ENCODE measurements at regions not wholly inside any gene's neighbourhood (a gene's known extent, or its start where the extent isn't known, plus 50 kb on each side); places are given as distances from the start of the nearest gene placed in this dataset.
A peak's percentile ranks its signal among the peaks of the same experiment; 100 is the strongest.

DNA sequence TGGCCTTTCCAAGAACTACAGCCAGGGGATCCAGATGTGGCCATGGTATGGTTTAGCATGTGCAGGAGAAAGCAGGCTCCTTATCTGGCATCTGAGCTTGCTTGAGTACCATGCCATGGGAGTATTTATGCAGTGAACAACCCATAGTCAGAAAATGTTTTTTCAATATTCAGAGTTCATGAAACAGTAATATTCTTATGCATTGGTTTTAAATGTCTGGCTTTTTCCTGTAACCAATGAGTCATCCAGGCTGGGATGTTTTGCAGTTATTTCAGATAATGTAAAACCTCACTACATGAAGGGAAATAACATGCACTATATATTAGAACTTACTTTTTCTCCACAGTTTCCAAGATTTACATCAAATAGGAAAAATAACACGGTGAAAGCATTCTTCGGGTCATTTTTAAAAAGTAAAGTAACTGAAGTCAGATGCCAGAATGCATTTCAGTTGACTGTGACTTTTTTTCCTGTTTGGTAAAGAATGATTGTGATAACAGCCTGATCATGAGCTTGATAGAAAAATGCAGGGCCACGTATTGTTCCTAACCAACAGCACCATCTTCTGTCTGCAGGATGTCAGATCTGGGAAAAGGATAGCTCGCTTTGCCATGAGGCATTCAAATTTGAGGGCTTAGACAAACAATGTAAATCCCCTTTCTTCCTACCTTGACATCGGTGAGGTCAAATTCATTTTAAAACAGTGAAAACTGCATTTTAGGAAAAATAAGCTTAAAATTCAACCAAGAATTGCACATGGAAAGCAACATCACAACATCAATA, 152.8 kb downstream of the DSC3 start:
- no peak for ATAC-seq
- intact Hi-C loops (cut with DNase I): no loop called here
- DNase-seq: no peak

DNA sequence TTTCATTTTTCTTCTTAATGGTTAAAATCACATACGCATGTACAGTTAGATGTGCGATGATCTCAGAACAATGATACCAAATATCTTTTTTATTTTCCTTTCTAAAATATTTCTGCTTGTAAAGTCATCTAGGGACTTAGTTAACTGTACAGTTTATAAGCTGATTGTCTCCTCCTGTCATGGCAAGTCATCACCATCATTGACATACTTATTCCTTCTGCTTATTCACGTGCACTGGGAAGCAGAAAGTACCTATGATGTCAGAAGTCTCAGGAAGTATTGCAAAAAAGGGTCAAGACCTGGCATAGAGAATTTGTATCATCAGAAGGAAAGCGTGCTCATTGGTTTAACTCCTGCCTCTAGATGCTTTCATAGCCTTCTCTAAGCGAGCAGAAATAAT, 154.2 kb downstream of the DSC3 start:
- Histone ChIP-seq H3K4me1 (no peaks in the 10 kb centered on the region), H3K9me3 (no peaks in the 10 kb centered on the region), H3K27me3 (ENCODE audit: low read depth) (no peaks in the 10 kb centered on the region), H3K27ac (no peak overlapping the region), H3K36me3 (no peaks in the 10 kb centered on the region), H3K4me3 (no peak overlapping the region)
- ATAC-seq (no peak), DNase-seq (no peak)
- TF ChIP-seq, protein P1, sequence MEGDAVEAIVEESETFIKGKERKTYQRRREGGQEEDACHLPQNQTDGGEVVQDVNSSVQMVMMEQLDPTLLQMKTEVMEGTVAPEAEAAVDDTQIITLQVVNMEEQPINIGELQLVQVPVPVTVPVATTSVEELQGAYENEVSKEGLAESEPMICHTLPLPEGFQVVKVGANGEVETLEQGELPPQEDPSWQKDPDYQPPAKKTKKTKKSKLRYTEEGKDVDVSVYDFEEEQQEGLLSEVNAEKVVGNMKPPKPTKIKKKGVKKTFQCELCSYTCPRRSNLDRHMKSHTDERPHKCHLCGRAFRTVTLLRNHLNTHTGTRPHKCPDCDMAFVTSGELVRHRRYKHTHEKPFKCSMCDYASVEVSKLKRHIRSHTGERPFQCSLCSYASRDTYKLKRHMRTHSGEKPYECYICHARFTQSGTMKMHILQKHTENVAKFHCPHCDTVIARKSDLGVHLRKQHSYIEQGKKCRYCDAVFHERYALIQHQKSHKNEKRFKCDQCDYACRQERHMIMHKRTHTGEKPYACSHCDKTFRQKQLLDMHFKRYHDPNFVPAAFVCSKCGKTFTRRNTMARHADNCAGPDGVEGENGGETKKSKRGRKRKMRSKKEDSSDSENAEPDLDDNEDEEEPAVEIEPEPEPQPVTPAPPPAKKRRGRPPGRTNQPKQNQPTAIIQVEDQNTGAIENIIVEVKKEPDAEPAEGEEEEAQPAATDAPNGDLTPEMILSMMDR (IDR thresholded peaks at IDR 0.05): no peak
- intact Hi-C loops (cut with DNase I): no loop called here

More for the DNA sequence above, 152.8 kb downstream of the DSC3 start:
- no peaks in the 10 kb centered on the region for H3K27me3 ChIP-seq (ENCODE audit: low read depth)
- H3K4me3 ChIP-seq: no peak overlapping the region
- no peaks in the 10 kb centered on the region for H3K9me3 ChIP-seq
- H3K27ac ChIP-seq: no peak overlapping the region
- no peaks in the 10 kb centered on the region for H3K4me1 ChIP-seq
- H3K36me3 ChIP-seq: no peaks in the 10 kb centered on the region
- TF ChIP-seq, protein P1 (IDR thresholded peaks at IDR 0.05): peak; percentile 40

DNA sequence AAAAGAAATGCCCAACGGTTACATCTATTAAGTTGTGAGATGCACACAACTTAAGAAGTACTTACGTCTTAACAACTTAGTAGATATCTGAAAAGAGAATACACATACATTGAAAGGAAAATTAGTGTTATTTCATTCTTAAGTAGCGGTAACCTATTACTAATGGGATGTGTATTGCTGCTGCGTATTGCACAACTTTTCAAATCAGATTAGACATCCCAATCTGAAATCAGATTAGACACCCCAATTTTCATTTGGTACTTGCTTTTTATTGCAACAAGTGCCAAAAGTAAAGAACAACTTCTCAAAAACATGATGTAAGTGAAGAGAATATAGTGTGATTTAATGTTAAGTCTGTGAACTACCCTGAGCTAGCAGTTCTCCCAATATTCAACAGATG, 155.5 kb downstream of the DSC3 start:
- no peak for ATAC-seq
- Histone ChIP-seq H3K27ac (no peak overlapping the region), H3K4me1 (no peaks in the 10 kb centered on the region), H3K36me3 (no peaks in the 10 kb centered on the region), H3K9me3 (no peaks in the 10 kb centered on the region), H3K4me3 (no peak overlapping the region), H3K27me3 (ENCODE audit: low read depth) (no peaks in the 10 kb centered on the region)
- TF ChIP-seq, protein P1 (IDR thresholded peaks at IDR 0.05): no peak
- intact Hi-C loops (cut with DNase I): no loop called here
- no peak for DNase-seq

DNA sequence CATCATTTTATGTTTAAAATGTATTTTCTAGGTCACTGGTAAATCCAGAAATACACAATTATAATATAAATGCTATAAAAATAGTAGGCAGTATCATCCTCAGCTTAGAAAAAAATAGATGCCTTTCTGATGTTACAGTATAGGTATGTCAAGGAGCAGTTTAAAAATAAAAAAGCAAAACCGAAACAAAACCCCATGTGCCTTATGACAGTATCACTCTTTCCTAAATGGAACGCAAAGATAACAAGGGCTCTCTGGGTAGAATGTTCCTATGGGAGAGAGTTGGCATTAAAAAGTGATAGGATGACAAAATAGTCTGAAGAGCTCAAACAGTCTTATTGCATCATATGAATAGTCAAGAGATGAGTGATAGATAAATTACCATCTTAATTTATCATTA, 172.1 kb downstream of the DSC3 start:
- no peak overlapping the region for H3K4me3 ChIP-seq
- intact Hi-C loops (cut with DNase I): no loop called here
- H3K27ac ChIP-seq: no peak overlapping the region
- H3K36me3 ChIP-seq: no peaks in the 10 kb centered on the region
- no peaks in the 10 kb centered on the region for H3K27me3 ChIP-seq (ENCODE audit: low read depth)
- no peaks in the 10 kb centered on the region for H3K9me3 ChIP-seq
- ATAC-seq (no peak), DNase-seq (no peak)
- TF ChIP-seq, protein P1 (IDR thresholded peaks at IDR 0.05): no peak
- no peaks in the 10 kb centered on the region for H3K4me1 ChIP-seq

DNA sequence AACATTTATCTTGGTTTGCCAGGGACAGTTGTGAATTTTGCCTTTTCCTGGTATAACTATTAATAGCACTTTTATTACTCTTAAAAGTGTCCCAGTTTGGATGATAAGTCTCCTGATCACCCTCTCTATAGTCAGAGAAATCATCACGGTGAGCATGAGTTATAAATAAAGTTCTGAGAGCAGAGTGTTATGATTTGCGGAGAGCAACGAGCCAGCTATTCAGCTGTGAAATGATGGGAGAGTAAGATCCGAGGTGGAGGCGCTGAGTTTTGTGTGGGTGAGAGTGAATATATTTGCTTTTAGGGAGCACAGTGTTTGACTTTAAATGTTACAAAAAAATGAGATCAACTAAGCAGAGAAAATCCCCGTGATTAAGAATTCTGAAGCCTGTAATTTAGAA, 179.6 kb downstream of the DSC3 start:
- no peak for ATAC-seq
- no peaks in the 10 kb centered on the region for H3K9me3 ChIP-seq

More for the DNA sequence above, 179.6 kb downstream of the DSC3 start:
- intact Hi-C loops (cut with DNase I): no loop called here
- no peaks in the 10 kb centered on the region for H3K36me3 ChIP-seq
- no peaks in the 10 kb centered on the region for H3K27me3 ChIP-seq (ENCODE audit: low read depth)
- no peaks in the 10 kb centered on the region for H3K4me1 ChIP-seq
- DNase-seq: no peak
- TF ChIP-seq, protein P1 (IDR thresholded peaks at IDR 0.05): no peak
- no peak overlapping the region for H3K27ac ChIP-seq
- H3K4me3 ChIP-seq: no peak overlapping the region

All from lower lobe of right lung (tissue), 2 donors.